ENCODE measurements at regions not wholly inside any gene's neighbourhood (a gene's known extent, or its start where the extent isn't known, plus 50 kb on each side); places are given as distances from the start of the nearest gene placed in this dataset.

GRCh38 chr10:36479073-36479472, 646.3 kb upstream of the ANKRD30A start:
- H3K4me1 Mint-ChIP-seq = no peaks in the 10 kb centered on the region
- TF ChIP-seq, protein P1, sequence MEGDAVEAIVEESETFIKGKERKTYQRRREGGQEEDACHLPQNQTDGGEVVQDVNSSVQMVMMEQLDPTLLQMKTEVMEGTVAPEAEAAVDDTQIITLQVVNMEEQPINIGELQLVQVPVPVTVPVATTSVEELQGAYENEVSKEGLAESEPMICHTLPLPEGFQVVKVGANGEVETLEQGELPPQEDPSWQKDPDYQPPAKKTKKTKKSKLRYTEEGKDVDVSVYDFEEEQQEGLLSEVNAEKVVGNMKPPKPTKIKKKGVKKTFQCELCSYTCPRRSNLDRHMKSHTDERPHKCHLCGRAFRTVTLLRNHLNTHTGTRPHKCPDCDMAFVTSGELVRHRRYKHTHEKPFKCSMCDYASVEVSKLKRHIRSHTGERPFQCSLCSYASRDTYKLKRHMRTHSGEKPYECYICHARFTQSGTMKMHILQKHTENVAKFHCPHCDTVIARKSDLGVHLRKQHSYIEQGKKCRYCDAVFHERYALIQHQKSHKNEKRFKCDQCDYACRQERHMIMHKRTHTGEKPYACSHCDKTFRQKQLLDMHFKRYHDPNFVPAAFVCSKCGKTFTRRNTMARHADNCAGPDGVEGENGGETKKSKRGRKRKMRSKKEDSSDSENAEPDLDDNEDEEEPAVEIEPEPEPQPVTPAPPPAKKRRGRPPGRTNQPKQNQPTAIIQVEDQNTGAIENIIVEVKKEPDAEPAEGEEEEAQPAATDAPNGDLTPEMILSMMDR (IDR thresholded peaks at IDR 0.05) = no peak
- intact Hi-C loops (cut with micrococcal nuclease) = no loop called here
- no peaks in the 10 kb centered on the region for H3K27me3 Mint-ChIP-seq
- ATAC-seq (ENCODE audit: low read depth) (no peak), DNase-seq (no peak)
- H3K36me3 Mint-ChIP-seq (ENCODE audit: low read depth) = no peaks in the 10 kb centered on the region
- H3K9me3 Mint-ChIP-seq = peaks cover 2% of the 10 kb centered on the region
- no peak overlapping the region for H3K4me3 Mint-ChIP-seq
- ChIA-PET CTCF (no interaction called here), POLR2A (no interaction called here)
- no peak overlapping the region for H3K27ac Mint-ChIP-seq

DNA sequence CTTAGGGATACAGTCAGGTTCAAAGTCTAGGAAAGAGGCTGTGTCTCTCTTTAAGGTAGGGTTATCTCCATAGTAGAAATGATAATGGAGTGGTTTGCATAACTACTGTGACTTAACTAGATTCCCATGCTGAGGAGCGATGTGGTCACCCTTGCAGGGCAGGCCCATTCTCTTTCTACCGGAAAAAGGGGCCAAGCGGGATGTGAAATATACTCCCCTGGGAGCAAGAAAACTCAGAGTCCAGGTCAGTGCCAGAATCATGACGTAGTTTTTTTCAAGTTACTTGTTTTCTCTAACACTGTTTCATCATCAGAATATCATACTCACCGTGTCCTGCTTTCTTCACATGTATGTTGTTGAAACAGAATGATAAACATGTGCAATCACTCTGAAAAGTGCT, 649.0 kb upstream of the ANKRD30A start:
- DNase-seq (no peak), ATAC-seq (ENCODE audit: low read depth) (no peak)
- TF ChIP-seq, protein P1 (IDR thresholded peaks at IDR 0.05) = no peak
- ChIA-PET CTCF (no interaction called here), POLR2A (no interaction called here)
- Mint-ChIP-seq H3K27me3 (no peaks in the 10 kb centered on the region), H3K4me3 (no peak overlapping the region), H3K4me1 (no peaks in the 10 kb centered on the region), H3K36me3 (ENCODE audit: low read depth) (no peaks in the 10 kb centered on the region), H3K27ac (no peak overlapping the region), H3K9me3 (no peaks in the 10 kb centered on the region)
- intact Hi-C loops (cut with micrococcal nuclease) = no loop called here

DNA sequence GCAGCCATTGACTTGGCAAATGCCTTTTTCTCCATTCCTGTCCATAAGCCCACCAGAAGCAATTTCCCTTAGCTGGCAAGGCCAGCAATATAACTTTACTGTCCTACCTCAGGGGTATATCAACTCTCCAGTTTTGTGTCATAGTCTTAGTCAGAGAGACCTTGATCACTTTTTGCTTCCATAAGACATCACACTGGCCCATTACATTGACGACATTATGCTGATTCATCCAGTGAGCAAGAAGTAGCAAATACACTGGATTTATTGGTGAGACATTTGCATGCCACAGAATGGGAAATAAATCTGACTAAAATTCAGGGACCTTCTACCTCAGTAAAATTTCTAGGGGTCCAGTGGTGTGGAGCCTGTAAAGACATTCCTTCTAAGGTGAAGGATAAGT, 649.7 kb upstream of the ANKRD30A start:
- TF ChIP-seq, protein P1 (IDR thresholded peaks at IDR 0.05) = no peak
- POLR2A ChIA-PET = no interaction called here
- intact Hi-C loops (cut with micrococcal nuclease) = no loop called here
- no peaks in the 10 kb centered on the region for H3K4me1 Mint-ChIP-seq
- H3K27me3 Mint-ChIP-seq = no peaks in the 10 kb centered on the region
- ATAC-seq (ENCODE audit: low read depth) (no peak), DNase-seq (no peak)
- CTCF ChIA-PET = no interaction called here
- no peaks in the 10 kb centered on the region for H3K9me3 Mint-ChIP-seq
- H3K4me3 Mint-ChIP-seq = no peak overlapping the region
- no peak overlapping the region for H3K27ac Mint-ChIP-seq
- no peaks in the 10 kb centered on the region for H3K36me3 Mint-ChIP-seq (ENCODE audit: low read depth)

- intact Hi-C loops (cut with micrococcal nuclease) = no loop called here
- Mint-ChIP-seq H3K4me1 (no peaks in the 10 kb centered on the region), H3K4me3 (no peak overlapping the region), H3K27ac (no peak overlapping the region), H3K27me3 (no peaks in the 10 kb centered on the region), H3K9me3 (no peaks in the 10 kb centered on the region), H3K36me3 (ENCODE audit: low read depth) (no peaks in the 10 kb centered on the region)
- ATAC-seq (ENCODE audit: low read depth) = no peak
- POLR2A ChIA-PET = no interaction called here
- TF ChIP-seq, protein P1 (IDR thresholded peaks at IDR 0.05) = no peak
- no peak for DNase-seq
- CTCF ChIA-PET = no interaction called here
Measured at GRCh38 chr10:36474456-36474855, 650.9 kb upstream of the ANKRD30A start.

DNA sequence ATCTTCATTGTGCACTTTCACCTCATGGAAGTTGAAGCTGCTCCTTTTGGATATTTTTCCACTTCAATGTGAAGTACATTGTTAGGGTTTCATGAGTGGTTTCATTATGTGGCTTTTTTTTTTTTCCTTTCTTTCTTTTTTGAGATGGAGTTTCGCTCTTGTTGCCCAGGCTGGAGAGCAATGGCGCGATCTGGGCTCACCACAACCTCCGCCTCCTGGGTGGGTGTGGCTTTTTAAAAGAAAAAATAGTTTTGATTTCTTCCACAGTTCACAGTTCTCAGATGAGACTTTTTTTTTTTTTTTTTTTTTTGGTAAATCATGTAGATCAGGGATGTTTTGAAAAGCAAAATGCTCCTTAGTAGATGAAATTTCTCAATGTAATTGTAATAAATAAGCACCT, 652.3 kb upstream of the ANKRD30A start:
- intact Hi-C loops (cut with micrococcal nuclease) = no loop called here
- H3K4me1 Mint-ChIP-seq = no peaks in the 10 kb centered on the region
- POLR2A ChIA-PET = no interaction called here
- DNase-seq = no peak
- H3K27ac Mint-ChIP-seq = no peak overlapping the region
- H3K27me3 Mint-ChIP-seq = no peaks in the 10 kb centered on the region
- no peaks in the 10 kb centered on the region for H3K9me3 Mint-ChIP-seq
- TF ChIP-seq, protein P1 (IDR thresholded peaks at IDR 0.05) = no peak
- ATAC-seq (ENCODE audit: low read depth) = no peak
- H3K4me3 Mint-ChIP-seq = no peak overlapping the region
- no peaks in the 10 kb centered on the region for H3K36me3 Mint-ChIP-seq (ENCODE audit: low read depth)
- CTCF ChIA-PET = no interaction called here
